ENCODE measurements at regions not wholly inside any gene's neighbourhood (a gene's known extent, or its start where the extent isn't known, plus 50 kb on each side); places are given as distances from the start of the nearest gene placed in this dataset.

- Histone ChIP-seq H3K9me2 (ENCODE audit: insufficient read depth, low read length) (no peaks in the 10 kb centered on the region), H3K9ac (ENCODE audit: low read length) (no peak overlapping the region), H3K4me3 (ENCODE audit: low read length) (no peak overlapping the region), H3K27ac (ENCODE audit: low read length) (no peak overlapping the region), H3F3A (ENCODE audit: insufficient read depth, low read length, poor library complexity, severe bottlenecking) (no peaks in the 10 kb centered on the region), H3K79me2 (replicated peaks; ENCODE audit: insufficient read depth, low read length) (no peaks in the 10 kb centered on the region), H3K36me3 (ENCODE audit: insufficient read depth, low read length) (no peaks in the 10 kb centered on the region), H3K4me2 (ENCODE audit: low read length) (no peak overlapping the region), H2AFZ (ENCODE audit: low read depth, low read length) (no peak overlapping the region), H3K27me3 (ENCODE audit: insufficient read depth, low read depth, low read length) (no peaks in the 10 kb centered on the region), H4K20me1 (ENCODE audit: insufficient read depth) (no peaks in the 10 kb centered on the region), H3K9me3 (ENCODE audit: low read length) (no peaks in the 10 kb centered on the region)
- TF ChIP-seq SMC3 (conservative IDR thresholded peaks at IDR 0.05; ENCODE audit: poor library complexity): no peak
- TF ChIP-seq CTCF (IDR thresholded peaks at IDR 0.05; ENCODE audit: poor library complexity, severe bottlenecking): no peak
- TF ChIP-seq EZH2 (IDR thresholded peaks at IDR 0.05; ENCODE audit: borderline replicate concordance, insufficient read depth, low read length, poor library complexity, severe bottlenecking): no peak
- TF ChIP-seq MXI1 (conservative IDR thresholded peaks at IDR 0.05; ENCODE audit: poor library complexity, severe bottlenecking): no peak
- no peak for TF ChIP-seq TAF1 (IDR thresholded peaks at IDR 0.05; ENCODE audit: low read depth)
- TF ChIP-seq POLR2AphosphoS5 (IDR thresholded peaks at IDR 0.05): no peak
- TF ChIP-seq EP300 (conservative IDR thresholded peaks at IDR 0.05; ENCODE audit: poor library complexity, severe bottlenecking): no peak
- TF ChIP-seq RAD21 (conservative IDR thresholded peaks at IDR 0.05): no peak
- TF ChIP-seq REST (IDR thresholded peaks at IDR 0.05; ENCODE audit: borderline replicate concordance): no peak
Observed at GRCh38 chr2:8536686-8537561, 144.9 kb upstream of the ID2 start.

DNA sequence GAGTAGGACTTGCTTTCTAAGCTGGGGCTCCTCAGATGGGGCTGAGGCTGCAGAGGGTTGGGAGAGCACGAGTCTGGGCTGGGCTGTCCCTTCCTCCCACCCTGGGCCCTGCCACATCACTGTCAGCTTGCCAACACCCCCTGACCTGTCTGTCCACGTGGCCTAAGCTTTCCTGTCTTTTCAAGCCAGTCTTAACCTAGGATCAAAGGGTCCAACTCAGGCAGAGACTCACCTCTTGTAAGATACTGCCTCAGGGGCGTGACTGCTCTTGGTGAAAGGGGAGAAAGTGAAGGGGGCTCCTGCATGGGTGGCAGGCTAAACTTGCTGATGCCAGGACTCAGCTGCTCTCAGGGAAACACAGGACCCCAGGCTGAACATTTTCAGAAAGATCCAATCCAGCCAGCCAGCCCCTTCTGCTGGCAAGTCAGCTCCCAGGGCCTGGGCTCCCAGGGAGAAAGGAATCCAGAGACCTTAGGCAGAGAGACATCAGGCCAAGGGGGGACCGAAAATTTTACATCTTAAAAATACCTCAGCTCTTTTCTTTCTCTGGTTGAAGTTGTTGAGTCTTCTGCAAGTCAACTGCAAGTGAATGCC lies 144.2 kb upstream of the ID2 start:
- no peak overlapping the region for H3K4me2 ChIP-seq (ENCODE audit: low read length)
- no peaks in the 10 kb centered on the region for H3F3A ChIP-seq (ENCODE audit: insufficient read depth, low read length, poor library complexity, severe bottlenecking)
- no peak overlapping the region for H2AFZ ChIP-seq (ENCODE audit: low read depth, low read length)
- H3K36me3 ChIP-seq (ENCODE audit: insufficient read depth, low read length): no peaks in the 10 kb centered on the region
- H3K79me2 ChIP-seq (replicated peaks; ENCODE audit: insufficient read depth, low read length): no peaks in the 10 kb centered on the region
- no peaks in the 10 kb centered on the region for H3K9me3 ChIP-seq (ENCODE audit: low read length)
- H3K27me3 ChIP-seq (ENCODE audit: insufficient read depth, low read depth, low read length): no peaks in the 10 kb centered on the region
- no peak overlapping the region for H3K27ac ChIP-seq (ENCODE audit: low read length)
- TF ChIP-seq EZH2 (IDR thresholded peaks at IDR 0.05; ENCODE audit: borderline replicate concordance, insufficient read depth, low read length, poor library complexity, severe bottlenecking) (no peak), TAF1 (IDR thresholded peaks at IDR 0.05; ENCODE audit: low read depth) (no peak), POLR2AphosphoS5 (IDR thresholded peaks at IDR 0.05) (no peak), CTCF (IDR thresholded peaks at IDR 0.05; ENCODE audit: poor library complexity, severe bottlenecking) (no peak), REST (IDR thresholded peaks at IDR 0.05; ENCODE audit: borderline replicate concordance) (no peak), RAD21 (conservative IDR thresholded peaks at IDR 0.05) (no peak), MXI1 (conservative IDR thresholded peaks at IDR 0.05; ENCODE audit: poor library complexity, severe bottlenecking) (no peak), SMC3 (conservative IDR thresholded peaks at IDR 0.05; ENCODE audit: poor library complexity) (no peak), EP300 (conservative IDR thresholded peaks at IDR 0.05; ENCODE audit: poor library complexity, severe bottlenecking) (no peak)
- H3K9me2 ChIP-seq (ENCODE audit: insufficient read depth, low read length): no peaks in the 10 kb centered on the region
- no peak overlapping the region for H3K9ac ChIP-seq (ENCODE audit: low read length)
- no peaks in the 10 kb centered on the region for H4K20me1 ChIP-seq (ENCODE audit: insufficient read depth)
- no peak overlapping the region for H3K4me3 ChIP-seq (ENCODE audit: low read length)

All from neural cell (in vitro differentiated cells).